ENCODE measurements at regions not wholly inside any gene's neighbourhood (a gene's known extent, or its start where the extent isn't known, plus 50 kb on each side); places are given as distances from the start of the nearest gene placed in this dataset.

DNA sequence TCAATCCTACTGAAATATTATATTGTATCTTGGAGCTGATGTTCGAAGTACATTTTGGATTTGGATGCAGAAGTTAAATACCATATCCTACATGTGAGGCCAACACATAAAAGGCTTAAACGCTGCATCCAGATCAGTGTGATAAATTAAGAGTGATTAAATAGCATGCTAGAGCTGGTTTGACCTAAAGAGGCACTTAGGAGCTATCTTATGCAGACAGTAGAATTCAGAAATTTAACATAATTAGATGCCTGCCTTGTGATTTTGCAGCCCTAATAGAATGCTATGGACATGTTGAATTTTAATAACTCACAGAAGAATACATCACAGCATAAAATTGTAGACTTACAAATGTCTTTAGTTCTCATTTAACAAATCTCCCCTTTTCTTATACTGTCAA, 501.2 kb upstream of the LINC00305 start:
- Histone ChIP-seq H3K36me3 (ENCODE audit: low read depth) (no peaks in the 10 kb centered on the region), H3K27ac (no peak overlapping the region), H3K9me3 (ENCODE audit: insufficient read depth, low read depth) (no peaks in the 10 kb centered on the region), H3K4me2 (no peak overlapping the region), H3K79me2 (ENCODE audit: low read depth) (no peaks in the 10 kb centered on the region), H3K9me2 (ENCODE audit: insufficient read depth) (no peaks in the 10 kb centered on the region; the same call in 1 of the 2 replicates), H3F3A (ENCODE audit: insufficient read depth, low read depth) (no peaks in the 10 kb centered on the region), H3K4me1 (replicated peaks; ENCODE audit: insufficient read depth) (no peaks in the 10 kb centered on the region), H4K20me1 (ENCODE audit: insufficient read depth) (no peaks in the 10 kb centered on the region), H3K27me3 (ENCODE audit: insufficient read depth, low read depth) (no peaks in the 10 kb centered on the region), H2AFZ (no peak overlapping the region), H3K4me3 (no peak overlapping the region)
- ChIA-PET CTCF (no interaction called here), POLR2A (ENCODE audit: unreplicated experiment) (no interaction called here)
- BruUV-seq (replicated peaks), result no TSS peak
- no peak for DNase-seq
- intact Hi-C loops (cut with micrococcal nuclease; ENCODE audit: unreplicated experiment), result no loop called here
- TF ChIP-seq EZH2 (IDR thresholded peaks at IDR 0.05; ENCODE audit: low read depth), result no peak
- TF ChIP-seq CTCF (conservative IDR thresholded peaks at IDR 0.05), result no peak

- Histone ChIP-seq H3K9me2 (ENCODE audit: insufficient read depth) (no peaks in the 10 kb centered on the region), H3K36me3 (ENCODE audit: low read depth) (no peaks in the 10 kb centered on the region), H3K27me3 (ENCODE audit: insufficient read depth, low read depth) (no peaks in the 10 kb centered on the region), H3K4me1 (replicated peaks; ENCODE audit: insufficient read depth) (no peaks in the 10 kb centered on the region), H3F3A (ENCODE audit: insufficient read depth, low read depth) (no peaks in the 10 kb centered on the region), H4K20me1 (ENCODE audit: insufficient read depth) (no peaks in the 10 kb centered on the region), H3K79me2 (ENCODE audit: low read depth) (no peaks in the 10 kb centered on the region), H3K4me3 (no peak overlapping the region), H3K27ac (no peak overlapping the region), H3K4me2 (no peak overlapping the region), H3K9me3 (ENCODE audit: insufficient read depth, low read depth) (no peaks in the 10 kb centered on the region), H2AFZ (no peak overlapping the region)
- CTCF ChIA-PET, result no interaction called here
- DNase-seq, result no peak
- POLR2A ChIA-PET (ENCODE audit: unreplicated experiment), result no interaction called here
- BruUV-seq (replicated peaks), result no TSS peak
- TF ChIP-seq CTCF (conservative IDR thresholded peaks at IDR 0.05) (no peak), EZH2 (IDR thresholded peaks at IDR 0.05; ENCODE audit: low read depth) (no peak)
- intact Hi-C loops (cut with micrococcal nuclease; ENCODE audit: unreplicated experiment), result no loop called here
These were observed 496.9 kb upstream of the LINC00305 start for GRCh38 chr18:64645753-64646152.

DNA sequence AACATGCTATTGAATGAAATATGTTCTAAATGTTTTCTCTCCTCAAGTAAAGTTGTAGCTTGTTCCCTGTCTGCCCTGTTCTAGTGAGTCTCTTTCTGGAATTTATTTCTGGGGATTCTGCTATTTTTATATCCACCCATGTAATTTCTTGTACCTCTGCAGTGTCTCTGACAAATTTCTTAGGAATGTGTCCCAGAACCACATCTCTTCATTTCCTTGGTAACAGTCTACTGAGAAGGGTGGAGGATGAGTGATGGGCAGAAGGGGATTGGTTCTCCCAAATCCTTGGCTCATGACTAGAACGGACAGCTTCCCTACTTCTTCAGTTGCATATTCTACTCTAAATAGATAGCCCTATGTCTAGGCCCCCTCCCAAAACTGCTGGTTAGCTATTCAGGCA, 490.6 kb upstream of the LINC00305 start:
- H3K4me2 ChIP-seq, result no peak overlapping the region
- POLR2A ChIA-PET (ENCODE audit: unreplicated experiment), result no interaction called here
- no peak overlapping the region for H2AFZ ChIP-seq
- H3K9me2 ChIP-seq (ENCODE audit: insufficient read depth), result no peaks in the 10 kb centered on the region
- no peaks in the 10 kb centered on the region for H3F3A ChIP-seq (ENCODE audit: insufficient read depth, low read depth)
- CTCF ChIA-PET, result no interaction called here
- TF ChIP-seq EZH2 (IDR thresholded peaks at IDR 0.05; ENCODE audit: low read depth) (no peak), CTCF (conservative IDR thresholded peaks at IDR 0.05) (no peak)
- no peaks in the 10 kb centered on the region for H3K4me1 ChIP-seq (replicated peaks; ENCODE audit: insufficient read depth)
- H3K36me3 ChIP-seq (ENCODE audit: low read depth), result no peaks in the 10 kb centered on the region
- no peak for DNase-seq
- no peak overlapping the region for H3K4me3 ChIP-seq
- no peak overlapping the region for H3K27ac ChIP-seq
- H3K79me2 ChIP-seq (ENCODE audit: low read depth), result no peaks in the 10 kb centered on the region
- intact Hi-C loops (cut with micrococcal nuclease; ENCODE audit: unreplicated experiment), result no loop called here
- no peaks in the 10 kb centered on the region for H4K20me1 ChIP-seq (ENCODE audit: insufficient read depth)
- H3K9me3 ChIP-seq (ENCODE audit: insufficient read depth, low read depth), result no peaks in the 10 kb centered on the region
- no TSS peak for BruUV-seq (replicated peaks)
- no peaks in the 10 kb centered on the region for H3K27me3 ChIP-seq (ENCODE audit: insufficient read depth, low read depth)

All from PC-9 (cell line).